ENCODE measurements at regions not wholly inside any gene's neighbourhood (a gene's known extent, or its start where the extent isn't known, plus 50 kb on each side); places are given as distances from the start of the nearest gene placed in this dataset.

DNA sequence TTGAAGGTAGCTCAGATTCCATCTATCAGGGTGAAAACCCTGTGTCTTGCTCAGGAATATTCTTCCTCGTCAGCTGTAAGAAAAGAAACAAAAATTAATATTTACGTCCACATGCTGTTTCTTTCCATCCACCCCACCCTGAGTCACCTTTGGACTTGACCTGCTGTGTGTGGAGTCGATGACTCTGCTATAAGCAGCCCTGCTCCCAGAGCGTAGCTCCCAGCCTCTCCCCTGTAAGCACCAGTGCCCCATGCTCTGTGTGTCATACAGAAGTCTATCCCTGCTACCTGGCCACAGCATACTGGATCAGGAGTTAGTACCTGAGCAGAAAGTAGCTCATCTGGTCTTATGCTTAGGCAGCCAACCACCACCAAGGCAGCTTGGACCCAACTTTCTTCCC is 223.6 kb downstream of the SOD2 start:
- H3K27me3 ChIP-seq (ENCODE audit: control insufficient read depth, insufficient read depth, low read length): peaks cover 2% of the 10 kb centered on the region
- no peak for ATAC-seq (ENCODE audit: low read depth in 2 of 2)
- no peaks in the 10 kb centered on the region for H3K36me3 ChIP-seq (ENCODE audit: control insufficient read depth, insufficient read depth, low read length)
- H3K9me3 ChIP-seq (ENCODE audit: control insufficient read depth in 2 of 2, low read length in 2 of 2): no peaks in the 10 kb centered on the region
- no peaks in the 10 kb centered on the region for H3K4me1 ChIP-seq (ENCODE audit: control insufficient read depth, insufficient read depth, low read length, poor library complexity, severe bottlenecking)
- Mint-ChIP-seq H3K9me3 (peaks cover 0 to 5% (median 0%) of the 10 kb centered on the region in 7 donors), H3K27me3 (peaks cover 12% of the 10 kb centered on the region), H3K4me1 (peaks cover 0 to 2% (median 0%) of the 10 kb centered on the region in 4 donors), H3K27ac (no peak overlapping the region), H3K36me3 (no peaks in the 10 kb centered on the region), H3K4me3 (no peak overlapping the region)
- no peak for DNase-seq
- H3K27ac ChIP-seq (ENCODE audit: insufficient read depth, low read length, poor library complexity, severe bottlenecking): no peak overlapping the region
- H3K4me3 ChIP-seq (ENCODE audit: low read depth, low read length): no peak overlapping the region

DNA sequence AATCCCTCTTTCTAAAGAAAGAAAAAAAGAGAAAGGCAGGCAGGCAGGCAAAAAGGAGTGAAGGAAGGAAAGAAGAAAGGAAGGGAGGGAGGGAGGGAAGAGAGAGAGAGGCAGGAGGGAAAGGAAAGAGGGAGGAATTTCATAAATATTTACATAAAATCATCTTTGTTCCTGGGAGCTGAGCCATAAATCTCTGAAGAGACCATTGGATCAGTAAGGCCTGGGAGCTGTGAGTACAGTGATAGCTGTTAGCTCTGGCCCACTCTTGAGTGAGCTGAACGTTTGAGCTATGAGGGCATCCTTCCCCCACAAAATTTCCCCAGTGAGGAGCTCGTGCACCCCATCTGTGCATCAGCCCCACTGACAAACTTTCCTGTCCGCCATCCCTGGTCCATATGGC is 224.0 kb downstream of the SOD2 start:
- Histone ChIP-seq H3K27me3 (ENCODE audit: control insufficient read depth, insufficient read depth, low read length) (peaks cover 2% of the 10 kb centered on the region), H3K27ac (ENCODE audit: insufficient read depth, low read length, poor library complexity, severe bottlenecking) (no peak overlapping the region), H3K4me1 (ENCODE audit: control insufficient read depth, insufficient read depth, low read length, poor library complexity, severe bottlenecking) (no peaks in the 10 kb centered on the region), H3K9me3 (ENCODE audit: control insufficient read depth in 2 of 2, low read length in 2 of 2) (no peaks in the 10 kb centered on the region), H3K36me3 (ENCODE audit: control insufficient read depth, insufficient read depth, low read length) (no peaks in the 10 kb centered on the region), H3K4me3 (ENCODE audit: low read depth, low read length) (no peak overlapping the region)
- no peak for DNase-seq
- Mint-ChIP-seq H3K27ac (no peak overlapping the region), H3K9me3 (peaks cover 0 to 5% (median 0%) of the 10 kb centered on the region in 7 donors), H3K27me3 (peaks cover 12% of the 10 kb centered on the region), H3K4me3 (no peak overlapping the region), H3K36me3 (no peaks in the 10 kb centered on the region), H3K4me1 (peaks cover 0 to 2% (median 0%) of the 10 kb centered on the region in 4 donors)
- no peak for ATAC-seq (ENCODE audit: low read depth in 2 of 2)

DNA sequence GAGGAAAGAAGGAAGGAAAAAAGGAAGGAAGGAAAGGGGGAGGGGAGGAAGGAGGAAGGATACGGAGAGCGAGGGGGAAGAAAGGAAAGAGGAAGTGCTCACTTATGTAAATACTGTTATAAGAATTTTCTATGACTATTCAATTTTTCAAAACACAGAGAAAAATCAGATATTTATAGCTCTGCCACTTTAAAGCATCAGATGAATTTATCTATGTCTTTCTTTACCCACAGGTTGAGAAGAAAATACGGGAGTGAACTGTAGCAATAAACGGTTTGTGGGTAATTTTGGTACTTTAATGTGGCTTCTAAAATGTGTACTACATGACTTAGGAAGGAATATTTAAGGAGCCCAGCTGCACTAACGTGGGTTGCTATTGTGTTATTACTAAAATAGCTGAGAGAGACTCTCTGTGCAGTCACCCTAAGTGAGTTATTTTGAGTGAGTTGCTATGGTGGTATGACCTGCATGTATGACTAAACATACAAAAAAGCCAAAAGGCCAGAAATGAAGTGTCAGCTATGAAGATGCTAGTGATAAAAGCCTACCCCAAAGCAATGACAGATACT is 225.5 kb downstream of the SOD2 start:
- H3K9me3 Mint-ChIP-seq: peaks cover 0 to 3% (median 0%) of the 10 kb centered on the region in 7 donors
- H3K4me1 Mint-ChIP-seq: peaks cover 0 to 2% (median 0%) of the 10 kb centered on the region in 4 donors
- peaks cover 12% of the 10 kb centered on the region for H3K27me3 Mint-ChIP-seq
- H3K27me3 ChIP-seq (ENCODE audit: control insufficient read depth, insufficient read depth, low read length): peaks cover 2% of the 10 kb centered on the region
- no peaks in the 10 kb centered on the region for H3K9me3 ChIP-seq (ENCODE audit: control insufficient read depth in 2 of 2, low read length in 2 of 2)
- H3K4me3 Mint-ChIP-seq: no peak overlapping the region
- H3K36me3 ChIP-seq (ENCODE audit: control insufficient read depth, insufficient read depth, low read length): no peaks in the 10 kb centered on the region
- H3K36me3 Mint-ChIP-seq: no peaks in the 10 kb centered on the region
- no peaks in the 10 kb centered on the region for H3K4me1 ChIP-seq (ENCODE audit: control insufficient read depth, insufficient read depth, low read length, poor library complexity, severe bottlenecking)
- H3K4me3 ChIP-seq (ENCODE audit: low read depth, low read length): no peak overlapping the region
- H3K27ac Mint-ChIP-seq: no peak overlapping the region
- no peak overlapping the region for H3K27ac ChIP-seq (ENCODE audit: insufficient read depth, low read length, poor library complexity, severe bottlenecking)
- DNase-seq: no peak
- no peak for ATAC-seq (ENCODE audit: low read depth in 2 of 2)

GRCh38 chr6:159466926-159467325 is 226.1 kb downstream of the SOD2 start:
- no peak for DNase-seq
- Mint-ChIP-seq H3K4me3 (no peak overlapping the region), H3K4me1 (peaks cover 0 to 2% (median 0%) of the 10 kb centered on the region in 4 donors), H3K27me3 (peaks cover 12% of the 10 kb centered on the region), H3K36me3 (no peaks in the 10 kb centered on the region), H3K27ac (no peak overlapping the region), H3K9me3 (peaks cover 0 to 2% (median 0%) of the 10 kb centered on the region in 7 donors)
- Histone ChIP-seq H3K27me3 (ENCODE audit: control insufficient read depth, insufficient read depth, low read length) (peaks cover 2% of the 10 kb centered on the region), H3K9me3 (ENCODE audit: control insufficient read depth in 2 of 2, low read length in 2 of 2) (no peaks in the 10 kb centered on the region), H3K36me3 (ENCODE audit: control insufficient read depth, insufficient read depth, low read length) (no peaks in the 10 kb centered on the region), H3K27ac (ENCODE audit: insufficient read depth, low read length, poor library complexity, severe bottlenecking) (no peak overlapping the region), H3K4me3 (ENCODE audit: low read depth, low read length) (no peak overlapping the region), H3K4me1 (ENCODE audit: control insufficient read depth, insufficient read depth, low read length, poor library complexity, severe bottlenecking) (no peaks in the 10 kb centered on the region)
- ATAC-seq (ENCODE audit: low read depth in 2 of 2): no peak

GRCh38 chr6:159464816-159465215 is 228.2 kb downstream of the SOD2 start:
- Mint-ChIP-seq H3K36me3 (no peaks in the 10 kb centered on the region), H3K4me3 (no peak overlapping the region), H3K27ac (no peak overlapping the region), H3K27me3 (peaks cover 12% of the 10 kb centered on the region), H3K4me1 (peaks cover 0 to 2% (median 0%) of the 10 kb centered on the region in 4 donors), H3K9me3 (no peaks in the 10 kb centered on the region)
- Histone ChIP-seq H3K4me1 (ENCODE audit: control insufficient read depth, insufficient read depth, low read length, poor library complexity, severe bottlenecking) (no peaks in the 10 kb centered on the region), H3K27me3 (ENCODE audit: control insufficient read depth, insufficient read depth, low read length) (peaks cover 2% of the 10 kb centered on the region), H3K9me3 (ENCODE audit: control insufficient read depth in 2 of 2, low read length in 2 of 2) (no peaks in the 10 kb centered on the region), H3K36me3 (ENCODE audit: control insufficient read depth, insufficient read depth, low read length) (no peaks in the 10 kb centered on the region), H3K27ac (ENCODE audit: insufficient read depth, low read length, poor library complexity, severe bottlenecking) (no peak overlapping the region), H3K4me3 (ENCODE audit: low read depth, low read length) (no peak overlapping the region)
- ATAC-seq (ENCODE audit: low read depth in 2 of 2) (no peak), DNase-seq (no peak)

GRCh38 chr6:159463119-159463829 is 229.8 kb downstream of the SOD2 start:
- H3K27me3 ChIP-seq (ENCODE audit: control insufficient read depth, insufficient read depth, low read length): peaks cover 2% of the 10 kb centered on the region
- Mint-ChIP-seq H3K36me3 (no peaks in the 10 kb centered on the region), H3K4me1 (peaks cover 0 to 2% (median 0%) of the 10 kb centered on the region in 4 donors), H3K4me3 (no peak overlapping the region), H3K9me3 (no peaks in the 10 kb centered on the region), H3K27me3 (peaks cover 12% of the 10 kb centered on the region), H3K27ac (no peak overlapping the region)
- no peak for ATAC-seq (ENCODE audit: low read depth in 2 of 2)
- no peak overlapping the region for H3K4me3 ChIP-seq (ENCODE audit: low read depth, low read length)
- H3K4me1 ChIP-seq (ENCODE audit: control insufficient read depth, insufficient read depth, low read length, poor library complexity, severe bottlenecking): no peaks in the 10 kb centered on the region
- H3K9me3 ChIP-seq (ENCODE audit: control insufficient read depth in 2 of 2, low read length in 2 of 2): no peaks in the 10 kb centered on the region
- H3K36me3 ChIP-seq (ENCODE audit: control insufficient read depth, insufficient read depth, low read length): no peaks in the 10 kb centered on the region
- no peak overlapping the region for H3K27ac ChIP-seq (ENCODE audit: insufficient read depth, low read length, poor library complexity, severe bottlenecking)
- peak in 1 of 3 donors; percentile 19 for DNase-seq

- Mint-ChIP-seq H3K4me3 (no peak overlapping the region), H3K27ac (no peak overlapping the region), H3K9me3 (no peaks in the 10 kb centered on the region), H3K27me3 (peaks cover 12% of the 10 kb centered on the region), H3K4me1 (peaks cover 0 to 2% (median 0%) of the 10 kb centered on the region in 4 donors), H3K36me3 (no peaks in the 10 kb centered on the region)
- Histone ChIP-seq H3K36me3 (ENCODE audit: control insufficient read depth, insufficient read depth, low read length) (no peaks in the 10 kb centered on the region), H3K27me3 (ENCODE audit: control insufficient read depth, insufficient read depth, low read length) (peaks cover 2% of the 10 kb centered on the region), H3K4me3 (ENCODE audit: low read depth, low read length) (no peak overlapping the region), H3K27ac (ENCODE audit: insufficient read depth, low read length, poor library complexity, severe bottlenecking) (no peak overlapping the region), H3K4me1 (ENCODE audit: control insufficient read depth, insufficient read depth, low read length, poor library complexity, severe bottlenecking) (no peaks in the 10 kb centered on the region), H3K9me3 (ENCODE audit: control insufficient read depth in 2 of 2, low read length in 2 of 2) (no peaks in the 10 kb centered on the region)
- no peak for ATAC-seq (ENCODE audit: low read depth in 2 of 2)
- DNase-seq: no peak
These were observed 230.6 kb downstream of the SOD2 start for GRCh38 chr6:159462431-159462830.

DNA sequence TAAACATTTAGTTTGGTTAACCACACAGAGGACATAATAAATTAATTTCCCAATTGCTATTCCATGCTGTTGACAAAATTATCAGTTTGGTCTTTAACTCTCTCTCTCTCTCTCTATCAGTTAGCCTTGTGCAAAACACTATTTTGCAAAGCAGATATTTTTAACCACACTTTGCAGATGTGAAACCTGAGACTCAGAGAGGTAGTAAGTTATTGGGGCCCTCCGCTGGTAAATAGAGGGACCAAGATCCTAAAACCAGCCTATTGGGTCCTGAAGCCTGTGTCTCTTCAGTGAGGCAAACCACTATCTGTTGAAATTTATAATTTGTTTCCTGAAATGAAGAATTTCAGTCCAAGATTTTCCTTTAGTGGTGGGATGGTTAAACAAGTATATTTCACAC is 231.0 kb downstream of the SOD2 start:
- Histone ChIP-seq H3K4me1 (ENCODE audit: control insufficient read depth, insufficient read depth, low read length, poor library complexity, severe bottlenecking) (no peaks in the 10 kb centered on the region), H3K27me3 (ENCODE audit: control insufficient read depth, insufficient read depth, low read length) (peaks cover 2% of the 10 kb centered on the region), H3K36me3 (ENCODE audit: control insufficient read depth, insufficient read depth, low read length) (no peaks in the 10 kb centered on the region), H3K27ac (ENCODE audit: insufficient read depth, low read length, poor library complexity, severe bottlenecking) (no peak overlapping the region), H3K9me3 (ENCODE audit: control insufficient read depth in 2 of 2, low read length in 2 of 2) (no peaks in the 10 kb centered on the region), H3K4me3 (ENCODE audit: low read depth, low read length) (no peak overlapping the region)
- Mint-ChIP-seq H3K4me1 (no peaks in the 10 kb centered on the region), H3K27ac (no peak overlapping the region), H3K36me3 (no peaks in the 10 kb centered on the region), H3K27me3 (peaks cover 9% of the 10 kb centered on the region), H3K4me3 (no peak overlapping the region), H3K9me3 (no peaks in the 10 kb centered on the region)
- DNase-seq (no peak), ATAC-seq (ENCODE audit: low read depth in 2 of 2) (no peak)

Data from CD4-positive, CD25-positive, alpha-beta regulatory T cell (primary cell).